ENCODE measurements at regions not wholly inside any gene's neighbourhood (a gene's known extent, or its start where the extent isn't known, plus 50 kb on each side); places are given as distances from the start of the nearest gene placed in this dataset.

DNA sequence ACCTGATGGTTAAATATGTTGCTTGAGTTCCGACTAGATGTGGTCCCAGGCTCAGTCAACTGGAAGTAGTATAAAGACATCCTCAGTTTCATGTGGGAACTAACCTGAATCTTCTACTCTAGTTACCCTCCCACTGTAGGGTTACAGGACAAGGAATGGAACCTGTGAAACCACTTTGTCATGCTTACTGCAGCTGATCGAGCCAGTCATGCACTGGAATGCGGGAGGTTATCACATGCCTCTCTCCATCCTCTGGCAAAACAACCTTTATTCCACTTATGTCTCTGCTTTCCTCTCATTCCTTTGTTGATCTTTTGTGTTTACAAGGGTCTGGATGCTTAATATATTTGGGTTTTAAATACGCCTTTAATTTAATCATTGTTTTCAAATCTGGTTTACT is 111.9 kb upstream of the DDHD1 start:
- TF ChIP-seq CTCF (optimal IDR thresholded peaks at IDR 0.05 in 1 of 3, IDR thresholded peaks at IDR 0.05 in 1 of 3, conservative IDR thresholded peaks at IDR 0.05 in 1 of 3; ENCODE audit: extremely low read depth in 1 of 3, insufficient read depth in 2 of 3, low read length in 3 of 3) (no peak), EZH2 (IDR thresholded peaks at IDR 0.05; ENCODE audit: low read length) (no peak)

Measured in keratinocyte (primary cell).